ENCODE measurements at regions not wholly inside any gene's neighbourhood (a gene's known extent, or its start where the extent isn't known, plus 50 kb on each side); places are given as distances from the start of the nearest gene placed in this dataset.

- H3K4me1 ChIP-seq = no peaks in the 10 kb centered on the region
- H3K27ac ChIP-seq = no peak overlapping the region
- no peaks in the 10 kb centered on the region for H3K36me3 ChIP-seq
- H3K4me3 ChIP-seq = no peak overlapping the region
- no peaks in the 10 kb centered on the region for H3K9me3 ChIP-seq
- no peak for TF ChIP-seq POLR2A (IDR thresholded peaks at IDR 0.05)
- TF ChIP-seq CTCF (IDR thresholded peaks at IDR 0.05) = no peak
- TF ChIP-seq POLR2AphosphoS5 (IDR thresholded peaks at IDR 0.05; ENCODE audit: insufficient read depth in 1 of 2, low read depth in 1 of 2) = no peak
- no peaks in the 10 kb centered on the region for H3K27me3 ChIP-seq
- no peak for DNase-seq (ENCODE audit: extremely low spot score in 2 of 2)
- intact Hi-C loops (cut with DNase I) = no loop called here
Observed at GRCh38 chr10:128499956-128500355, 373.7 kb upstream of the MKI67 start.

GRCh38 chr10:128500642-128501041 is 374.4 kb upstream of the MKI67 start:
- H3K4me1 ChIP-seq = no peaks in the 10 kb centered on the region
- H3K36me3 ChIP-seq = no peaks in the 10 kb centered on the region
- intact Hi-C loops (cut with DNase I) = no loop called here
- H3K4me3 ChIP-seq = no peak overlapping the region
- H3K27me3 ChIP-seq = no peaks in the 10 kb centered on the region
- H3K27ac ChIP-seq = no peak overlapping the region
- no peak for DNase-seq (ENCODE audit: extremely low spot score in 2 of 2)
- H3K9me3 ChIP-seq = no peaks in the 10 kb centered on the region
- TF ChIP-seq POLR2AphosphoS5 (IDR thresholded peaks at IDR 0.05; ENCODE audit: insufficient read depth in 1 of 2, low read depth in 1 of 2) = no peak
- TF ChIP-seq CTCF (IDR thresholded peaks at IDR 0.05) = no peak
- no peak for TF ChIP-seq POLR2A (IDR thresholded peaks at IDR 0.05)

- no peak overlapping the region for H3K27ac ChIP-seq
- TF ChIP-seq POLR2AphosphoS5 (IDR thresholded peaks at IDR 0.05; ENCODE audit: insufficient read depth in 1 of 2, low read depth in 1 of 2) (no peak), POLR2A (IDR thresholded peaks at IDR 0.05) (no peak), CTCF (IDR thresholded peaks at IDR 0.05) (no peak)
- H3K4me3 ChIP-seq = no peak overlapping the region
- H3K36me3 ChIP-seq = no peaks in the 10 kb centered on the region
- no peaks in the 10 kb centered on the region for H3K4me1 ChIP-seq
- DNase-seq (ENCODE audit: extremely low spot score in 2 of 2) = no peak
- H3K27me3 ChIP-seq = no peaks in the 10 kb centered on the region
- no peaks in the 10 kb centered on the region for H3K9me3 ChIP-seq
- intact Hi-C loops (cut with DNase I) = no loop called here
Observed at GRCh38 chr10:128505346-128505745, 379.1 kb upstream of the MKI67 start.

- no peaks in the 10 kb centered on the region for H3K4me1 ChIP-seq
- no peaks in the 10 kb centered on the region for H3K27me3 ChIP-seq
- no peak overlapping the region for H3K4me3 ChIP-seq
- no peaks in the 10 kb centered on the region for H3K9me3 ChIP-seq
- DNase-seq (ENCODE audit: extremely low spot score in 2 of 2) = no peak
- intact Hi-C loops (cut with DNase I) = no loop called here
- H3K27ac ChIP-seq = no peak overlapping the region
- H3K36me3 ChIP-seq = no peaks in the 10 kb centered on the region
- TF ChIP-seq POLR2AphosphoS5 (IDR thresholded peaks at IDR 0.05; ENCODE audit: insufficient read depth in 1 of 2, low read depth in 1 of 2) (no peak), POLR2A (IDR thresholded peaks at IDR 0.05) (no peak), CTCF (IDR thresholded peaks at IDR 0.05) (no peak)
Observed at GRCh38 chr10:128506423-128506822, 380.2 kb upstream of the MKI67 start.

- H3K36me3 ChIP-seq = no peaks in the 10 kb centered on the region
- no peak overlapping the region for H3K27ac ChIP-seq
- no peaks in the 10 kb centered on the region for H3K27me3 ChIP-seq
- DNase-seq (ENCODE audit: extremely low spot score in 2 of 2) = no peak
- no peaks in the 10 kb centered on the region for H3K9me3 ChIP-seq
- H3K4me1 ChIP-seq = no peaks in the 10 kb centered on the region
- intact Hi-C loops (cut with DNase I) = no loop called here
- H3K4me3 ChIP-seq = no peak overlapping the region
- TF ChIP-seq CTCF (IDR thresholded peaks at IDR 0.05) = no peak
Observed at GRCh38 chr10:128507066-128507465, 380.8 kb upstream of the MKI67 start.
